ENCODE measurements at regions not wholly inside any gene's neighbourhood (a gene's known extent, or its start where the extent isn't known, plus 50 kb on each side); places are given as distances from the start of the nearest gene placed in this dataset.

- in situ Hi-C loops (cut with MboI) = no loop called here
- no peaks in the 10 kb centered on the region for H3K27me3 ChIP-seq (replicated peaks; ENCODE audit: insufficient read depth)
- no peak for DNase-seq
- no peak overlapping the region for H3K4me3 ChIP-seq
- H3K9me2 ChIP-seq (ENCODE audit: insufficient read depth) = no peaks in the 10 kb centered on the region
- H4K20me1 ChIP-seq (ENCODE audit: insufficient read depth) = no peaks in the 10 kb centered on the region
- H3F3A ChIP-seq (ENCODE audit: insufficient read depth) = no peaks in the 10 kb centered on the region
- H2AFZ ChIP-seq = no peak overlapping the region
- 28 to 31% methylated on average over 4 of the region's 4 CpGs for WGBS, 2 experiments (ENCODE audit: low coverage in 1 of 2, low lambda C conversion rate in 2 of 2, missing lambda C conversion rate in 2 of 2)
- no peak overlapping the region for H3K9ac ChIP-seq
- no peak overlapping the region for H3K27ac ChIP-seq
- no peak for TF ChIP-seq EZH2phosphoT487 (IDR thresholded peaks at IDR 0.05; ENCODE audit: insufficient read depth, low read depth)
- no peak for TF ChIP-seq EZH2 (IDR thresholded peaks at IDR 0.05; ENCODE audit: insufficient read depth, poor library complexity, severe bottlenecking)
- H3K79me2 ChIP-seq (ENCODE audit: insufficient read depth) = no peaks in the 10 kb centered on the region
- H3K9me3 ChIP-seq (ENCODE audit: low read depth) = no peaks in the 10 kb centered on the region
- H3K4me1 ChIP-seq (ENCODE audit: insufficient read depth) = no peaks in the 10 kb centered on the region
- no peak overlapping the region for H3K4me2 ChIP-seq (ENCODE audit: unreplicated experiment)
- H3K36me3 ChIP-seq (ENCODE audit: low read depth) = no peaks in the 10 kb centered on the region
Observed at GRCh38 chr5:166883016-166883415, 1408.4 kb upstream of the WWC1 start.

- Histone ChIP-seq H3K9ac (no peak overlapping the region), H3K36me3 (ENCODE audit: low read depth) (no peaks in the 10 kb centered on the region), H3K27ac (no peak overlapping the region), H2AFZ (no peak overlapping the region), H3K9me3 (ENCODE audit: low read depth) (no peaks in the 10 kb centered on the region), H3K79me2 (ENCODE audit: insufficient read depth) (no peaks in the 10 kb centered on the region), H3K4me1 (ENCODE audit: insufficient read depth) (no peaks in the 10 kb centered on the region), H3F3A (ENCODE audit: insufficient read depth) (no peaks in the 10 kb centered on the region), H3K4me3 (no peak overlapping the region), H3K27me3 (replicated peaks; ENCODE audit: insufficient read depth) (no peaks in the 10 kb centered on the region), H4K20me1 (ENCODE audit: insufficient read depth) (no peaks in the 10 kb centered on the region), H3K9me2 (ENCODE audit: insufficient read depth) (no peaks in the 10 kb centered on the region), H3K4me2 (ENCODE audit: unreplicated experiment) (no peak overlapping the region)
- DNase-seq = no peak
- WGBS, 2 experiments (ENCODE audit: low coverage in 1 of 2, low lambda C conversion rate in 2 of 2, missing lambda C conversion rate in 2 of 2) = 2 to 5% methylated on average over 6 of the region's 6 CpGs
- in situ Hi-C loops (cut with MboI) = no loop called here
- TF ChIP-seq EZH2 (IDR thresholded peaks at IDR 0.05; ENCODE audit: insufficient read depth, poor library complexity, severe bottlenecking) (no peak), EZH2phosphoT487 (IDR thresholded peaks at IDR 0.05; ENCODE audit: insufficient read depth, low read depth) (no peak)
Observed at GRCh38 chr5:166898166-166898565, 1393.3 kb upstream of the WWC1 start.

DNA sequence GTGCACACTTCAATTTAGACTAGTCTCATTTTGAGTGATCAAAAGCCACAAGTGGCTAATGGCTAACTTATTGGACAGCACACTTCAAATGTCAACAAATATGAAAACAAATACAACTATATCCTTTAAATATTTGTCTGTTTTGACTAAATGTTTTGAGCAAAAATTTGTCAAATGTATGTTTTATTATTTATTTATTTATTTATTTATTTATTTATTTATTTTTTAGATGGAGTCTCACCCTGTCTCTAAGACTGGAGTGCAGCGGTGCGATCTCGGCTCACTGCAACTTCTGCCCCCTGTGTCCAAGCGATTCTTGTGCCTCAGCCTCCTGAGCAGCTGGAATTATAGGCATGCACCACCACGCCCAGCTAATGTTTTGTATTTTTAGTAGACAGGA is 1392.1 kb upstream of the WWC1 start:
- Histone ChIP-seq H3K4me2 (ENCODE audit: unreplicated experiment) (no peak overlapping the region), H3K9me3 (ENCODE audit: low read depth) (no peaks in the 10 kb centered on the region), H2AFZ (no peak overlapping the region), H3F3A (ENCODE audit: insufficient read depth) (no peaks in the 10 kb centered on the region), H3K79me2 (ENCODE audit: insufficient read depth) (no peaks in the 10 kb centered on the region), H3K27me3 (replicated peaks; ENCODE audit: insufficient read depth) (no peaks in the 10 kb centered on the region), H4K20me1 (ENCODE audit: insufficient read depth) (no peaks in the 10 kb centered on the region), H3K9ac (no peak overlapping the region), H3K4me3 (no peak overlapping the region), H3K9me2 (ENCODE audit: insufficient read depth) (no peaks in the 10 kb centered on the region), H3K4me1 (ENCODE audit: insufficient read depth) (no peaks in the 10 kb centered on the region), H3K36me3 (ENCODE audit: low read depth) (no peaks in the 10 kb centered on the region), H3K27ac (no peak overlapping the region)
- in situ Hi-C loops (cut with MboI) = no loop called here
- WGBS, 2 experiments (ENCODE audit: low coverage in 1 of 2, low lambda C conversion rate in 2 of 2, missing lambda C conversion rate in 2 of 2) = 41 to 53% methylated on average over 5 of the region's 5 CpGs
- DNase-seq = no peak
- no peak for TF ChIP-seq EZH2 (IDR thresholded peaks at IDR 0.05; ENCODE audit: insufficient read depth, poor library complexity, severe bottlenecking)
- no peak for TF ChIP-seq EZH2phosphoT487 (IDR thresholded peaks at IDR 0.05; ENCODE audit: insufficient read depth, low read depth)

DNA sequence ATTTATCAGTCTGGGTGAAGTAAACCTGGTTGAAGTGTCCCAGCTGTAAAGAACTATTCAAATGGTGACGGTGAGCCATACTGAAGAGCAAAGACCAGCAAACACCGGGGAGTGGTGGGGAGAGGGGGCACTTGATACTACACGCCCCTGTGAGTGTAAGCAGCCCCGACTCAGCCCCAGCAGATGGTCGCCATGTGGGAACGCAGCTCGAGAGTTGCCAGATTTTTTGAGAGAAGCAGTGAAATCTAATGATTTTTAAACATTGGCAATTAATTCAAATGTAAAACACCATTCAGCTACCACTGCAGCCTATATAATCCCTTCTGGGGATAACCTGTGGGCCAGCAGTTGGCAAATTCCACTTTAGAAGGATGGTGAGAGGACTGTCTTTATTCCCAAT is 1386.9 kb upstream of the WWC1 start:
- no peaks in the 10 kb centered on the region for H3K79me2 ChIP-seq (ENCODE audit: insufficient read depth)
- no peaks in the 10 kb centered on the region for H3K9me3 ChIP-seq (ENCODE audit: low read depth)
- no peak overlapping the region for H2AFZ ChIP-seq
- TF ChIP-seq EZH2 (IDR thresholded peaks at IDR 0.05; ENCODE audit: insufficient read depth, poor library complexity, severe bottlenecking) (no peak), EZH2phosphoT487 (IDR thresholded peaks at IDR 0.05; ENCODE audit: insufficient read depth, low read depth) (no peak)
- H3K27ac ChIP-seq = no peak overlapping the region
- H4K20me1 ChIP-seq (ENCODE audit: insufficient read depth) = no peaks in the 10 kb centered on the region
- no peaks in the 10 kb centered on the region for H3K4me1 ChIP-seq (ENCODE audit: insufficient read depth)
- no peaks in the 10 kb centered on the region for H3K36me3 ChIP-seq (ENCODE audit: low read depth)
- DNase-seq = no peak
- H3K27me3 ChIP-seq (replicated peaks; ENCODE audit: insufficient read depth) = no peaks in the 10 kb centered on the region
- H3K9ac ChIP-seq = no peak overlapping the region
- H3K4me2 ChIP-seq (ENCODE audit: unreplicated experiment) = no peak overlapping the region
- in situ Hi-C loops (cut with MboI) = no loop called here
- no peaks in the 10 kb centered on the region for H3K9me2 ChIP-seq (ENCODE audit: insufficient read depth)
- no peak overlapping the region for H3K4me3 ChIP-seq
- no peaks in the 10 kb centered on the region for H3F3A ChIP-seq (ENCODE audit: insufficient read depth)
- WGBS, 2 experiments (ENCODE audit: low coverage in 1 of 2, low lambda C conversion rate in 2 of 2, missing lambda C conversion rate in 2 of 2) = 8 to 9% methylated on average over 7 of the region's 7 CpGs
